ENCODE measurements at regions not wholly inside any gene's neighbourhood (a gene's known extent, or its start where the extent isn't known, plus 50 kb on each side); places are given as distances from the start of the nearest gene placed in this dataset.

GRCh38 chr10:128775743-128776142 lies 649.5 kb upstream of the MKI67 start:
- ChIA-PET CTCF (no interaction called here), POLR2A (no interaction called here)
- DNase-seq (ENCODE audit: low read depth, low spot score), result no peak

GRCh38 chr10:128776673-128777252 lies 650.5 kb upstream of the MKI67 start:
- ChIA-PET POLR2A (no interaction called here), CTCF (no interaction called here)
- no peak for TF ChIP-seq CTCF (IDR thresholded peaks at IDR 0.05; ENCODE audit: insufficient read depth, low read length, missing control alignments)

More at GRCh38 chr10:128775743-128776142, 649.5 kb upstream of the MKI67 start:
- H3K4me3 ChIP-seq (ENCODE audit: low read depth, low read length), result no peak overlapping the region
- TF ChIP-seq CTCF (IDR thresholded peaks at IDR 0.05; ENCODE audit: insufficient read depth, low read length, missing control alignments), result no peak

GRCh38 chr10:128777342-128777741 lies 651.1 kb upstream of the MKI67 start:
- CTCF ChIA-PET, result no interaction called here

More at GRCh38 chr10:128776673-128777252, 650.5 kb upstream of the MKI67 start:
- no peak for DNase-seq (ENCODE audit: low read depth, low spot score)
- H3K4me3 ChIP-seq (ENCODE audit: low read depth, low read length), result no peak overlapping the region

GRCh38 chr10:128779416-128779815 lies 653.2 kb upstream of the MKI67 start:
- H3K4me3 ChIP-seq (ENCODE audit: low read depth, low read length), result no peak overlapping the region
- DNase-seq (ENCODE audit: low read depth, low spot score), result no peak
- ChIA-PET CTCF (no interaction called here), POLR2A (no interaction called here)
- no peak for TF ChIP-seq CTCF (IDR thresholded peaks at IDR 0.05; ENCODE audit: insufficient read depth, low read length, missing control alignments)

More at GRCh38 chr10:128777342-128777741, 651.1 kb upstream of the MKI67 start:
- no peak for TF ChIP-seq CTCF (IDR thresholded peaks at IDR 0.05; ENCODE audit: insufficient read depth, low read length, missing control alignments)
- H3K4me3 ChIP-seq (ENCODE audit: low read depth, low read length), result no peak overlapping the region
- DNase-seq (ENCODE audit: low read depth, low spot score), result no peak
- POLR2A ChIA-PET, result no interaction called here

- ChIA-PET CTCF (no interaction called here), POLR2A (no interaction called here)
- DNase-seq (ENCODE audit: low read depth, low spot score), result no peak
- H3K4me3 ChIP-seq (ENCODE audit: low read depth, low read length), result no peak overlapping the region
- no peak for TF ChIP-seq CTCF (IDR thresholded peaks at IDR 0.05; ENCODE audit: insufficient read depth, low read length, missing control alignments)
Measured at GRCh38 chr10:128780156-128780761, 654.0 kb upstream of the MKI67 start.

- no peak for TF ChIP-seq CTCF (IDR thresholded peaks at IDR 0.05; ENCODE audit: insufficient read depth, low read length, missing control alignments)
- ChIA-PET POLR2A (no interaction called here), CTCF (no interaction called here)
- H3K4me3 ChIP-seq (ENCODE audit: low read depth, low read length), result no peak overlapping the region
- no peak for DNase-seq (ENCODE audit: low read depth, low spot score)
Measured at GRCh38 chr10:128781637-128782036, 655.4 kb upstream of the MKI67 start.
